A549 (cell line): ENCODE measurements at regions not wholly inside any gene's neighbourhood (a gene's known extent, or its start where the extent isn't known, plus 50 kb on each side); places are given as distances from the start of the nearest gene placed in this dataset.

Experiments used
- CHD2 ChIP-seq: fragments of 150-350 bp; IDR thresholded peaks from 2 replicates; pipeline ENCODE4 v1.6.1; 2014; ENCODE audit warnings: low read length; ENCODE audit not compliant: partially characterized antibody
- CTCF ChIP-seq: fragments of >200 bp; sonication (Bioruptor Twin); formaldehyde crosslinking; IDR thresholded peaks from 3 replicates; pipeline ENCODE4 v1.5.1; 2016
- EP300 ChIP-seq, 2 experiments: fragments of >200 bp; sonication (Bioruptor Twin); formaldehyde crosslinking; IDR thresholded peaks; 2 replicates in 1 of 2; 3 replicates in 1 of 2; pipeline ENCODE4 v1.6.1; 2016 to 2017
- MAFK ChIP-seq: fragments of 450-650 bp; IDR thresholded peaks from 2 replicates; pipeline ENCODE4 v1.6.1; 2014; ENCODE audit not compliant: partially characterized antibody
- MAX ChIP-seq: IDR thresholded peaks from 2 replicates; pipeline ENCODE4 v1.6.1; 2012
- MAZ ChIP-seq: fragments of 150-350 bp; IDR thresholded peaks from 2 replicates; pipeline ENCODE4 v1.6.1; 2014; ENCODE audit warnings: antibody characterized with exemption, low read depth, low read length, borderline replicate concordance
- NFE2L2 ChIP-seq: fragments of 150-350 bp; conservative IDR thresholded peaks from 2 replicates; pipeline ENCODE4 v1.6.1; 2014; ENCODE audit warnings: low read length
- POLR2A ChIP-seq: IDR thresholded peaks from 2 replicates; pipeline ENCODE4 v1.6.1; 2012; ENCODE audit warnings: mild to moderate bottlenecking, low read length
- RAD21 ChIP-seq, 2 experiments: fragments of >200 bp in 1 of 2; sonication (Bioruptor Twin) in 1 of 2; formaldehyde crosslinking in 1 of 2; IDR thresholded peaks in 1 of 2; conservative IDR thresholded peaks in 1 of 2; 2 replicates in 1 of 2; 3 replicates in 1 of 2; pipeline ENCODE4 v1.6.1; 2012 to 2018; ENCODE audit warnings: inconsistent platforms in 1 of 2
- RARB ChIP-seq: fragments of 250-450 bp; sonication (Bioruptor Pico); IDR thresholded peaks from 2 replicates; pipeline ENCODE4 v1.8.0; 2021; ENCODE audit warnings: mild to moderate bottlenecking, moderate library complexity
- REST ChIP-seq: fragments of 200-600 bp; sonication (generic); IDR thresholded peaks from 2 replicates; pipeline ENCODE4 v1.6.1; 2016; ENCODE audit warnings: antibody characterized with exemption, mild to moderate bottlenecking, moderate library complexity
- RFX5 ChIP-seq: fragments of 450-650 bp; IDR thresholded peaks from 2 replicates; pipeline ENCODE4 v1.7.1; 2014; ENCODE audit warnings: antibody characterized with exemption, mild to moderate bottlenecking, moderate library complexity
- SMC3 ChIP-seq: fragments of >200 bp; sonication (Bioruptor Twin); formaldehyde crosslinking; IDR thresholded peaks from 3 replicates; pipeline ENCODE4 v1.6.1; 2018; ENCODE audit warnings: inconsistent platforms
- USF2 ChIP-seq: fragments of 450-650 bp; IDR thresholded peaks from 2 replicates; pipeline ENCODE4 v1.6.1; 2014; ENCODE audit warnings: antibody characterized with exemption

- no peak for TF ChIP-seq CTCF
- TF ChIP-seq RAD21 (conservative IDR thresholded peaks at IDR 0.05 in 1 of 2, IDR thresholded peaks at IDR 0.05 in 1 of 2): no peak
- no peak for TF ChIP-seq MAZ
- no peak for TF ChIP-seq NFE2L2
- no peak for TF ChIP-seq SMC3
- no peak for TF ChIP-seq POLR2A
- TF ChIP-seq RARB: no peak
- no peak for TF ChIP-seq CHD2
- TF ChIP-seq RFX5: no peak
- no peak for TF ChIP-seq MAX
- no peak for TF ChIP-seq EP300 (IDR thresholded peaks at IDR 0.05)
- TF ChIP-seq MAFK: no peak
- no peak for TF ChIP-seq REST
- no peak for TF ChIP-seq USF2
Measured at GRCh38 chr7:49636400-49636799, 137.0 kb upstream of the VWC2 start.
